Fibroblast of lung (primary cell): ENCODE measurements at regions not wholly inside any gene's neighbourhood (a gene's known extent, or its start where the extent isn't known, plus 50 kb on each side); places are given as distances from the start of the nearest gene placed in this dataset.
A peak's percentile ranks its signal among the peaks of the same experiment; 100 is the strongest.

ENCODE experiments used
- DNase-seq, 2 donors: peaks; one replicate each; pipeline versions ENCODE4 v3.0.0 to v3.0.0-alpha.2; 2010; ENCODE audit warnings: low read depth in 2 of 2
- H2AFZ ChIP-seq: 2 replicates; pipeline ENCODE4 v1.5.1; 2012; ENCODE audit warnings: low read length, control low read depth, inconsistent platforms
- H3K27ac ChIP-seq: 2 replicates; pipeline ENCODE4 v1.5.1; 2011; ENCODE audit warnings: low read length, control low read depth; ENCODE audit not compliant: insufficient read depth
- H3K27me3 ChIP-seq: 2 replicates; pipeline ENCODE4 v1.5.1; 2011; ENCODE audit warnings: mild to moderate bottlenecking, low read length; ENCODE audit not compliant: control insufficient read depth, insufficient read depth
- H3K36me3 ChIP-seq: 2 replicates; pipeline ENCODE4 v1.5.1; 2011; ENCODE audit warnings: low read length; ENCODE audit not compliant: control insufficient read depth, insufficient read depth
- H3K4me1 ChIP-seq: 2 replicates; pipeline ENCODE4 v1.5.1; 2011; ENCODE audit warnings: low read length; ENCODE audit not compliant: control insufficient read depth, insufficient read depth; ENCODE audit errors: extremely low read depth
- H3K4me2 ChIP-seq: 2 replicates; pipeline ENCODE4 v1.5.1; 2011; ENCODE audit warnings: low read length, control low read depth; ENCODE audit not compliant: insufficient read depth; ENCODE audit errors: extremely low read depth
- H3K4me3 ChIP-seq, 4 experiments: fragments of 200-600 bp in 1 of 4; sonication (generic) in 1 of 4; replicated peaks in 1 of 4; 2 replicates each; pipeline ENCODE4 v1.5.1; 2011 to 2016; ENCODE audit warnings: low read length in 4 of 4, low read depth in 3 of 4, mild to moderate bottlenecking in 3 of 4, control low read depth in 2 of 4, inconsistent platforms in 1 of 4, mixed read lengths in 1 of 4; ENCODE audit not compliant: insufficient read depth in 1 of 4; ENCODE audit errors: control extremely low read depth in 1 of 4
- H3K79me2 ChIP-seq: 2 replicates; pipeline ENCODE4 v1.5.1; 2012; ENCODE audit warnings: mild to moderate bottlenecking, low read length, inconsistent platforms; ENCODE audit not compliant: control insufficient read depth, insufficient read depth
- H3K9ac ChIP-seq: 2 replicates; pipeline ENCODE4 v1.5.1; 2011; ENCODE audit warnings: mild to moderate bottlenecking, low read length, control low read depth; ENCODE audit not compliant: insufficient read depth
- H3K9me3 ChIP-seq: 2 replicates; pipeline ENCODE4 v1.5.1; 2012; ENCODE audit warnings: low read depth, low read length; ENCODE audit not compliant: control insufficient read depth, insufficient read depth
- H4K20me1 ChIP-seq: 2 replicates; pipeline ENCODE4 v1.5.1; 2011; ENCODE audit warnings: low read length; ENCODE audit not compliant: control insufficient read depth, insufficient read depth; ENCODE audit errors: extremely low read depth
- EZH2 ChIP-seq: IDR thresholded peaks from 2 replicates; pipeline ENCODE4 v1.5.1; 2012; ENCODE audit warnings: low read length, control low read depth, mild to moderate bottlenecking; ENCODE audit errors: missing control alignments
- TF ChIP-seq, protein P1 (sequence below), 2 donors: IDR thresholded peaks in 1 of 2; conservative IDR thresholded peaks in 1 of 2; 1 replicate in 1 of 2; 2 replicates in 1 of 2; pipeline ENCODE4 v1.5.1; 2011 to 2012; ENCODE audit warnings: low read length in 2 of 2, control low read depth in 1 of 2, inconsistent platforms in 1 of 2, low read depth in 1 of 2, mild to moderate bottlenecking in 1 of 2

DNA sequence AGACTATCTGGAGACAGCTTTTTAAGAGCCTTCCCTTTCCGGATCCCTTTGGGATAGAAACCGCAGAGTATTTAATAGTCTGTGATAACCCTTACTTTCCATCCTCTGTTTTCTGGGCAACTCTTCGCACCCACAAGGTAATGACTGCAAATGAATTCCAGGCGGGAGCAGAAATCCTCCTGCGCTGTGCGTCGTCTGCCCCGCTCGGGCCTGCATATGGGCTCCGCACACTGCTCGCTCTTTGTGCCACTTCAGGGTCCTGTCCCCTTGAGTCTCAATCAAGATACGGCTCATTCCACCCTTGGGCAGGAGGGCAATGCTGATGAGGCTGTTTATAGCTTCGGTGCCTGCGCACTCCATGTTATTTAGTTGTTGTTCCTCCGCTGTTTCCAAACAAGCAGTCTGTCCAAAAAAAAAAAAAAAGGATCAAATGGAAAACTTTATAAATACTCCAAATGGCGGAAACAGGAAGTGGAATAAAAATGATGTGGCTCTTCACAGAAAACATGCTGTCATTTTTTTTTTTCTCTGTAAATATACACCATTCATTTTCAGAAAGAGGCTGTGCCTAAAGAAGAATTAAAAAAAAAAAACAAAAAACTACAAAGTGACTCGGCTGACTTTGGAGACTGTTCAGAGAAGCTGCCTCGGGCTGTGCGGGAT lies 169.6 kb upstream of the GMDS start:
- DNase-seq: no peak
- H3K27ac ChIP-seq: no peak overlapping the region
- H3K9me3 ChIP-seq: no peaks in the 10 kb centered on the region
- H2AFZ ChIP-seq: no peak overlapping the region
- no peaks in the 10 kb centered on the region for H3K79me2 ChIP-seq
- no peak overlapping the region for H3K4me2 ChIP-seq
- H3K27me3 ChIP-seq: no peaks in the 10 kb centered on the region
- TF ChIP-seq, protein P1, sequence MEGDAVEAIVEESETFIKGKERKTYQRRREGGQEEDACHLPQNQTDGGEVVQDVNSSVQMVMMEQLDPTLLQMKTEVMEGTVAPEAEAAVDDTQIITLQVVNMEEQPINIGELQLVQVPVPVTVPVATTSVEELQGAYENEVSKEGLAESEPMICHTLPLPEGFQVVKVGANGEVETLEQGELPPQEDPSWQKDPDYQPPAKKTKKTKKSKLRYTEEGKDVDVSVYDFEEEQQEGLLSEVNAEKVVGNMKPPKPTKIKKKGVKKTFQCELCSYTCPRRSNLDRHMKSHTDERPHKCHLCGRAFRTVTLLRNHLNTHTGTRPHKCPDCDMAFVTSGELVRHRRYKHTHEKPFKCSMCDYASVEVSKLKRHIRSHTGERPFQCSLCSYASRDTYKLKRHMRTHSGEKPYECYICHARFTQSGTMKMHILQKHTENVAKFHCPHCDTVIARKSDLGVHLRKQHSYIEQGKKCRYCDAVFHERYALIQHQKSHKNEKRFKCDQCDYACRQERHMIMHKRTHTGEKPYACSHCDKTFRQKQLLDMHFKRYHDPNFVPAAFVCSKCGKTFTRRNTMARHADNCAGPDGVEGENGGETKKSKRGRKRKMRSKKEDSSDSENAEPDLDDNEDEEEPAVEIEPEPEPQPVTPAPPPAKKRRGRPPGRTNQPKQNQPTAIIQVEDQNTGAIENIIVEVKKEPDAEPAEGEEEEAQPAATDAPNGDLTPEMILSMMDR (conservative IDR thresholded peaks at IDR 0.05 in 1 of 2, IDR thresholded peaks at IDR 0.05 in 1 of 2; ENCODE audit: low read depth in 1 of 2, low read length in 2 of 2): no peak
- TF ChIP-seq EZH2: no peak
- H3K4me3 ChIP-seq: no peak overlapping the region
- H3K4me1 ChIP-seq: no peaks in the 10 kb centered on the region
- no peak overlapping the region for H3K9ac ChIP-seq
- no peaks in the 10 kb centered on the region for H4K20me1 ChIP-seq
- no peaks in the 10 kb centered on the region for H3K36me3 ChIP-seq

DNA sequence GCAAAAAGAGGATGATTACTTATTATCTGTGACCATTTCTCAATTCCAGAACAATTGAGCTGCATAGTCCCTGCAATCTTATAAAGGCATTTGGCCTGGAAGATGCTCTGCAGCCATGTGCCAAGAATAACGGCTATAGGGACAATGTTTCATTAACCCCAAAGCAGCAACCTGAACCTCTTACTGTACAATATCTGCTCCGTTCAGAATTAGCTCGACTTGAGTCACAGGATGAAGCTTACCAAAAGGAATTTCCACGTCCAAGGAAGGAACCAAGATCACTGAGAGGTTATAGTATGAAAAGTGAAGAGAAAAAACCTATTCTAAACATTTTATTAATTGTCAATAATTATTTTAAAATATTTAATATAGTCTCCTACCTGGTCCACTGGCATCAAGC lies 167.3 kb upstream of the GMDS start:
- Histone ChIP-seq H3K27ac (no peak overlapping the region), H3K36me3 (no peaks in the 10 kb centered on the region), H3K9me3 (no peaks in the 10 kb centered on the region), H3K79me2 (no peaks in the 10 kb centered on the region), H3K9ac (no peak overlapping the region), H2AFZ (no peak overlapping the region), H3K27me3 (no peaks in the 10 kb centered on the region), H3K4me3 (no peak overlapping the region), H3K4me2 (no peak overlapping the region), H3K4me1 (no peaks in the 10 kb centered on the region), H4K20me1 (no peaks in the 10 kb centered on the region)
- DNase-seq: peak; percentile 51 to 84
- no peak for TF ChIP-seq EZH2
- TF ChIP-seq, protein P1 (conservative IDR thresholded peaks at IDR 0.05 in 1 of 2, IDR thresholded peaks at IDR 0.05 in 1 of 2; ENCODE audit: low read depth in 1 of 2, low read length in 2 of 2): no peak

DNA sequence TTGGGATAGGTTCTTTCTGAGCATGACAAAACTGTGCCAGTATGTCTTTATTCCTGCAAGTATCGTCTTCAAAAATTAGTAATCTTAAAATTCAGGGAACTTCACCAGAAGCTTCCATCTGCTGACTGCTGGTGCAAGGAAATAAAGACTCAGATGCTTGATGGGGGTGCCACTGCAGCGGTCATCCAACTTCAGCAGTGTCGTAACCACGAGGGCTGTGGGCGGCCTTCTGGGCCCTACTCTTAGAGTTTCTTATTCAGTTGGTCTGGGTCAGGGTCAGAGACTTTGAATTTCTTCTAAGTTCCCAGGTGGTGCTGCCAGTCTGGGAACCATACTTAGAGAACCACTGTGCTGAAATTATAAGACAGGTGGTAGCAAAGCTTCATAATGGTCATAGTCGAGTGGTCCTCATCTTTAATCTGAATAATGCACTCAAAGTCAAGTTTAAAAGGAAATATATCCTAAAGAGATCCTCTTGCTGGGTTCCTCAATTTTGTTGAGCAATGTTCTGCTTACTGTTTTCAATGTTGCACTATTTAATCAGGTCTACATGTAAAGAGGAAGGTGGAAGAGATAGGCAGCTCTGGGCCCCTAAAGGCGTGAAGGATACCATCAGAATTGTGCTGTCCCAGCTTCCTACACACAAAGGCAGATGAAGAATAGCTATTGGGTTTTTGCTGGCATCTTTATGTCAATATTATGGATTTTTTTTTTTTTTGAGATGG lies 165.4 kb upstream of the GMDS start:
- Histone ChIP-seq H3K9ac (no peak overlapping the region), H3K4me3 (no peak overlapping the region), H2AFZ (no peak overlapping the region), H3K79me2 (no peaks in the 10 kb centered on the region), H3K4me1 (no peaks in the 10 kb centered on the region), H3K27me3 (no peaks in the 10 kb centered on the region), H3K27ac (no peak overlapping the region), H3K36me3 (no peaks in the 10 kb centered on the region), H4K20me1 (no peaks in the 10 kb centered on the region), H3K4me2 (no peak overlapping the region), H3K9me3 (no peaks in the 10 kb centered on the region)
- no peak for DNase-seq
- TF ChIP-seq EZH2: no peak
- TF ChIP-seq, protein P1 (conservative IDR thresholded peaks at IDR 0.05 in 1 of 2, IDR thresholded peaks at IDR 0.05 in 1 of 2; ENCODE audit: low read depth in 1 of 2, low read length in 2 of 2): no peak
